VCaP (cell line): ENCODE measurements at regions not wholly inside any gene's neighbourhood (a gene's known extent, or its start where the extent isn't known, plus 50 kb on each side); places are given as distances from the start of the nearest gene placed in this dataset.
"Not testable (repeated sequence)": the region's sequence is repeated elsewhere in the genome, so short reads cannot be mapped to it uniquely, and the experiment has no call there.

Source experiments
- H3K27ac ChIP-seq: fragments of 450-650 bp; 2 replicates; pipeline ENCODE4 v1.5.1; 2017
- CTCF ChIP-seq: fragments of 450-650 bp; conservative IDR thresholded peaks from 2 replicates; pipeline ENCODE4 v1.5.1; 2017; ENCODE audit warnings: mild to moderate bottlenecking, moderate library complexity

- no peak overlapping the region for H3K27ac ChIP-seq
- TF ChIP-seq CTCF = no peak
Observed at GRCh38 chr11:23765682-23766252, 731.1 kb upstream of the LUZP2 start.

- no peak for TF ChIP-seq CTCF
Observed at GRCh38 chr11:23767576-23767975, 729.3 kb upstream of the LUZP2 start.

GRCh38 chr11:23769214-23769613, 727.6 kb upstream of the LUZP2 start:
- no peak overlapping the region for H3K27ac ChIP-seq
- no peak for TF ChIP-seq CTCF

More at GRCh38 chr11:23767576-23767975, 729.3 kb upstream of the LUZP2 start:
- H3K27ac ChIP-seq = no peak overlapping the region

- TF ChIP-seq CTCF = no peak
- no peak overlapping the region for H3K27ac ChIP-seq
Observed at GRCh38 chr11:23772081-23772480, 724.8 kb upstream of the LUZP2 start.

GRCh38 chr11:23778971-23779370, 717.9 kb upstream of the LUZP2 start:
- no peak overlapping the region for H3K27ac ChIP-seq
- no peak for TF ChIP-seq CTCF

GRCh38 chr11:23780231-23780630, 716.6 kb upstream of the LUZP2 start:
- TF ChIP-seq CTCF = no peak

GRCh38 chr11:23781803-23782560, 714.9 kb upstream of the LUZP2 start:
- no peak overlapping the region for H3K27ac ChIP-seq
- TF ChIP-seq CTCF = no peak

More at GRCh38 chr11:23780231-23780630, 716.6 kb upstream of the LUZP2 start:
- H3K27ac ChIP-seq = no peak overlapping the region

- H3K27ac ChIP-seq = not testable (repeated sequence)
Observed at GRCh38 chr11:23786974-23787373, 709.9 kb upstream of the LUZP2 start.
